ENCODE measurements at regions not wholly inside any gene's neighbourhood (a gene's known extent, or its start where the extent isn't known, plus 50 kb on each side); places are given as distances from the start of the nearest gene placed in this dataset.

GRCh38 chr9:96139592-96140295 lies 162.2 kb downstream of the HSD17B3 start:
- Mint-ChIP-seq H3K4me3 (ENCODE audit: unreplicated experiment) (no peak overlapping the region), H3K9me3 (ENCODE audit: unreplicated experiment) (no peaks in the 10 kb centered on the region), H3K36me3 (ENCODE audit: low read depth, unreplicated experiment) (no peaks in the 10 kb centered on the region), H3K4me1 (ENCODE audit: unreplicated experiment) (peaks cover 3% of the 10 kb centered on the region), H3K27me3 (ENCODE audit: unreplicated experiment) (no peaks in the 10 kb centered on the region), H3K27ac (ENCODE audit: unreplicated experiment) (no peak overlapping the region)
- no peak for TF ChIP-seq CTCF (IDR thresholded peaks at IDR 0.05; ENCODE audit: unreplicated experiment)
- DNase-seq (ENCODE audit: low spot score) = no peak

- no peak for DNase-seq (ENCODE audit: low spot score)
- Mint-ChIP-seq H3K27ac (ENCODE audit: unreplicated experiment) (no peak overlapping the region), H3K27me3 (ENCODE audit: unreplicated experiment) (no peaks in the 10 kb centered on the region), H3K4me3 (ENCODE audit: unreplicated experiment) (no peak overlapping the region), H3K9me3 (ENCODE audit: unreplicated experiment) (peaks cover 4% of the 10 kb centered on the region), H3K36me3 (ENCODE audit: low read depth, unreplicated experiment) (peaks cover 3% of the 10 kb centered on the region), H3K4me1 (ENCODE audit: unreplicated experiment) (peaks cover 3% of the 10 kb centered on the region)
- TF ChIP-seq CTCF (IDR thresholded peaks at IDR 0.05; ENCODE audit: unreplicated experiment) = no peak
These were observed 163.4 kb downstream of the HSD17B3 start for GRCh38 chr9:96138616-96139015.

GRCh38 chr9:96137671-96138429 lies 164.1 kb downstream of the HSD17B3 start:
- Mint-ChIP-seq H3K27ac (ENCODE audit: unreplicated experiment) (no peak overlapping the region), H3K4me1 (ENCODE audit: unreplicated experiment) (peaks cover 3% of the 10 kb centered on the region), H3K9me3 (ENCODE audit: unreplicated experiment) (peaks cover 5% of the 10 kb centered on the region), H3K27me3 (ENCODE audit: unreplicated experiment) (peaks cover 1% of the 10 kb centered on the region), H3K36me3 (ENCODE audit: low read depth, unreplicated experiment) (peaks cover 9% of the 10 kb centered on the region), H3K4me3 (ENCODE audit: unreplicated experiment) (no peak overlapping the region)
- TF ChIP-seq CTCF (IDR thresholded peaks at IDR 0.05; ENCODE audit: unreplicated experiment) = no peak
- DNase-seq (ENCODE audit: low spot score) = no peak

GRCh38 chr9:96136992-96137670 lies 164.8 kb downstream of the HSD17B3 start:
- TF ChIP-seq CTCF (IDR thresholded peaks at IDR 0.05; ENCODE audit: unreplicated experiment) = no peak
- Mint-ChIP-seq H3K27me3 (ENCODE audit: unreplicated experiment) (peaks cover 3% of the 10 kb centered on the region), H3K4me1 (ENCODE audit: unreplicated experiment) (peaks cover 3% of the 10 kb centered on the region), H3K9me3 (ENCODE audit: unreplicated experiment) (peaks cover 5% of the 10 kb centered on the region), H3K4me3 (ENCODE audit: unreplicated experiment) (no peak overlapping the region), H3K36me3 (ENCODE audit: low read depth, unreplicated experiment) (peaks cover 9% of the 10 kb centered on the region), H3K27ac (ENCODE audit: unreplicated experiment) (no peak overlapping the region)
- DNase-seq (ENCODE audit: low spot score) = no peak

All from endothelial cell (in vitro differentiated cells).